ENCODE measurements at regions not wholly inside any gene's neighbourhood (a gene's known extent, or its start where the extent isn't known, plus 50 kb on each side); places are given as distances from the start of the nearest gene placed in this dataset.

- Histone ChIP-seq H2AK9ac (replicated peaks; ENCODE audit: low read depth, low read length, poor library complexity) (no peak overlapping the region), H2AK5ac (ENCODE audit: low read depth, low read length) (no peak overlapping the region), H3K27me3 (ENCODE audit: control insufficient read depth, insufficient read depth, low read length) (no peaks in the 10 kb centered on the region), H4K8ac (ENCODE audit: low read depth in 2 of 2, low read length in 2 of 2) (no peak overlapping the region), H3K79me1 (ENCODE audit: low read depth in 1 of 2, low read length in 2 of 2) (no peaks in the 10 kb centered on the region), H3K56ac (ENCODE audit: extremely low read depth, insufficient read depth, low read length) (no peak overlapping the region), H3K9me3 (ENCODE audit: control insufficient read depth, insufficient read depth, low read length) (no peaks in the 10 kb centered on the region; the same call in 1 of the 2 replicates), H3K36me3 (ENCODE audit: control insufficient read depth, insufficient read depth, low read length) (no peaks in the 10 kb centered on the region), H2BK20ac (ENCODE audit: low read depth, low read length) (no peak overlapping the region), H3K9me1 (ENCODE audit: insufficient read depth, low read length) (no peaks in the 10 kb centered on the region), H3K4me3 (ENCODE audit: insufficient read depth, low read depth, low read length) (no peak overlapping the region), H2AFZ (replicated peaks; ENCODE audit: low read length, poor library complexity) (no peak overlapping the region), H3K4ac (ENCODE audit: low read depth, low read length) (no peak overlapping the region), H2BK120ac (ENCODE audit: low read depth, low read length) (no peak overlapping the region), H3K23ac (ENCODE audit: low read depth, low read length) (no peak overlapping the region), H4K20me1 (ENCODE audit: insufficient read depth, low read length) (no peaks in the 10 kb centered on the region), H2BK15ac (ENCODE audit: low read depth, low read length) (no peak overlapping the region), H3K14ac (replicated peaks; ENCODE audit: low read depth, low read length) (no peak overlapping the region), H2BK5ac (ENCODE audit: low read depth, low read length, poor library complexity, severe bottlenecking) (no peak overlapping the region), H3K9ac (ENCODE audit: low read depth, low read length) (no peak overlapping the region), H3K27ac (ENCODE audit: insufficient read depth, low read length) (no peak overlapping the region), H4K91ac (ENCODE audit: insufficient read depth, low read depth, low read length) (no peak overlapping the region), H3K18ac (ENCODE audit: low read depth, low read length) (no peak overlapping the region), H4K5ac (ENCODE audit: low read depth, low read length) (no peak overlapping the region), H3K4me2 (ENCODE audit: low read depth, low read length) (no peak overlapping the region), H3K4me1 (ENCODE audit: control insufficient read depth, insufficient read depth, low read length) (no peaks in the 10 kb centered on the region)
- in situ Hi-C loops (cut with MboI; ENCODE audit: low sequenced_read_pairs) = no loop called here
- intact Hi-C loops (cut with micrococcal nuclease) = no loop called here
- BruUV-seq (replicated peaks) = no TSS peak
- dilution Hi-C loops (cut with HindIII; ENCODE audit: low sequenced_read_pairs, unreplicated experiment) = no loop called here
- TF ChIP-seq NFE2L2 (IDR thresholded peaks at IDR 0.05; ENCODE audit: low read depth, low read length) (no peak), RCOR1 (IDR thresholded peaks at IDR 0.05; ENCODE audit: insufficient replicate concordance, low read length) (no peak), MAZ (IDR thresholded peaks at IDR 0.05; ENCODE audit: borderline replicate concordance, low read depth, low read length) (no peak), RAD21 (IDR thresholded peaks at IDR 0.05; ENCODE audit: low read length) (no peak), FOS (IDR thresholded peaks at IDR 0.05; ENCODE audit: low read depth, low read length) (no peak), MXI1 (IDR thresholded peaks at IDR 0.05; ENCODE audit: borderline replicate concordance, low read depth, low read length) (no peak), SMC3 (IDR thresholded peaks at IDR 0.05; ENCODE audit: low read depth, low read length) (no peak), BHLHE40 (IDR thresholded peaks at IDR 0.05; ENCODE audit: low read depth, low read length) (no peak), RFX5 (IDR thresholded peaks at IDR 0.05; ENCODE audit: low read depth, low read length) (no peak), MAFK (IDR thresholded peaks at IDR 0.05; ENCODE audit: low read depth, low read length) (no peak), USF2 (IDR thresholded peaks at IDR 0.05; ENCODE audit: low read depth, low read length) (no peak), CEBPB (IDR thresholded peaks at IDR 0.05; ENCODE audit: low read depth, low read length) (no peak), ELK1 (IDR thresholded peaks at IDR 0.05; ENCODE audit: borderline replicate concordance, low read depth, low read length) (no peak), CHD1 (IDR thresholded peaks at IDR 0.05; ENCODE audit: low read depth, low read length) (no peak)
- ATAC-seq (ENCODE audit: low read depth) (no peak), DNase-seq (no peak)
- POLR2A ChIA-PET (ENCODE audit: unreplicated experiment) = no interaction called here
- CTCF ChIA-PET = no interaction called here
These were observed 1643.4 kb upstream of the MIR17HG start for GRCh38 chr13:89704040-89704439.

Data from IMR-90 (cell line).